Activated CD8-positive, alpha-beta memory T cell treated with anti-CD3 and anti-CD28 coated beads for 36 hours (primary cell): ENCODE measurements at regions not wholly inside any gene's neighbourhood (a gene's known extent, or its start where the extent isn't known, plus 50 kb on each side); places are given as distances from the start of the nearest gene placed in this dataset.

Experiments used
- CTCF ChIA-PET: fragments of 350-600 bp; sonication (Branson Sonifier 250); formaldehyde crosslinking; loops from one replicate; lab custom pipeline; 2021; ENCODE audit warnings: antibody characterized with exemption; lab: Charles Lee
- POLR2A ChIA-PET: fragments of 350-600 bp; sonication (Branson Sonifier 250); formaldehyde crosslinking; loops from one replicate; lab custom pipeline; 2021; ENCODE audit warnings: antibody characterized with exemption; lab: Charles Lee

DNA sequence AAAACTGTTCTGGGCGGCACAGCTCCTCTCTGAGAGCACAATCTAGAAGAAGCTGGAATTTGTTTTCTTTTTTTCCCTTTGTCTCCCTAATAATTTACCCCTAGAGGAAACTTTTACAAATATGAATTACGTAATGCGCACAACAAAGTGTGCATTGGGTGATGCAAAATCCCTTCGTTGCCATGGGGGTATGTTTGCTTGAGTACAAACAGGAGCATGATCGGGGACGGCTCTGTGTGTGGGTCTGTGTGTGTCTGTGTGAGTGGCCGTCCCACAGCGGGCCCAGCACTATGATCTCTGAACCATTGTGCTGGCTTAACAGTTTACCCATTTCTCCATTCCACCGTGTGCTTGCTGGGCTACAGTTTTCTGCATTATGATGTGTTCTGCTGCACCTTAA, 278.2 kb downstream of the CDC5L start:
- CTCF ChIA-PET, result no interaction called here
- POLR2A ChIA-PET, result no interaction called here

DNA sequence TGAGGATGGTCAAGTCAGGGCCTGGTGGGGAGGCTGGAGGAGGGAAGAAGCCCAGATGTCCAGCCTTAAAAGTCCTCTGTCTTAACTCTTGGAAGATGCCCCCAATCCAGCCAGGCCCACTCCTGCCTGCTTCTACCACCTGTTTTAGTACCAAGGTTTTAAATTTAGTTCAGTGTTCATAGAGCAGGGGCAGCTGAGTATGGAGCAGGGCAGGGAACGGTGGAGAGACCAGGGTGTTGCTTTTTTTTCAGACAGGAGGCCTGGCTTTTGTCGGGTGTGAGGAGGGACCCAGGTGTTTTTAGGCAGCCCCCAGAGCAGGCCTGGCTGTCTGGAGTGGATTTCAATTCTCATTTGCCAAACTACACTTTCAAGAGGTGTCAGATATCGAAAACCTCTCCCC, 278.8 kb downstream of the CDC5L start:
- CTCF ChIA-PET, result interaction anchor here (4.7 kb wide), 1 partner anchor 10 kb away, joined by 13 read pairs; no protein-coding TSS in a partner anchor

DNA sequence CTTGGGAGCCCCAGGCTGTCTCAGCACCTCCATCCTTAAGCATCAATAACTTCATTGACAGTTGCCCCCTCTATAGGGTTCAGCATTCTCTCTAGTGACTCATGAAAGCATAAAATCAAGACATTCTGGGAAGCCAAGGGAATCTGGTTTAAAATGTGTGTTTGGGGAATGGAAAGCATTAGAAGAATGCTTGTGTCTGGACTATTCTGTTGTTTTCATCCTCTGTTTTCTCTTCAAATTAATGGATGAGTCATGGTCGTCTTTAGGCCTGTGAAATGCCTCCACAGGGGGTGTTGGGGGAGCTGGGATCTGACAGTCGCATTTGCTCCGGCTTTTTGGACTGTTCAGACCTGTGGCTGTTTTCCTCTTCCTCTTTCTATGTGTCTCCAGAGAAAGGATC, 279.7 kb downstream of the CDC5L start:
- POLR2A ChIA-PET, result no interaction called here

More for the DNA sequence above, 278.8 kb downstream of the CDC5L start:
- POLR2A ChIA-PET, result no interaction called here

DNA sequence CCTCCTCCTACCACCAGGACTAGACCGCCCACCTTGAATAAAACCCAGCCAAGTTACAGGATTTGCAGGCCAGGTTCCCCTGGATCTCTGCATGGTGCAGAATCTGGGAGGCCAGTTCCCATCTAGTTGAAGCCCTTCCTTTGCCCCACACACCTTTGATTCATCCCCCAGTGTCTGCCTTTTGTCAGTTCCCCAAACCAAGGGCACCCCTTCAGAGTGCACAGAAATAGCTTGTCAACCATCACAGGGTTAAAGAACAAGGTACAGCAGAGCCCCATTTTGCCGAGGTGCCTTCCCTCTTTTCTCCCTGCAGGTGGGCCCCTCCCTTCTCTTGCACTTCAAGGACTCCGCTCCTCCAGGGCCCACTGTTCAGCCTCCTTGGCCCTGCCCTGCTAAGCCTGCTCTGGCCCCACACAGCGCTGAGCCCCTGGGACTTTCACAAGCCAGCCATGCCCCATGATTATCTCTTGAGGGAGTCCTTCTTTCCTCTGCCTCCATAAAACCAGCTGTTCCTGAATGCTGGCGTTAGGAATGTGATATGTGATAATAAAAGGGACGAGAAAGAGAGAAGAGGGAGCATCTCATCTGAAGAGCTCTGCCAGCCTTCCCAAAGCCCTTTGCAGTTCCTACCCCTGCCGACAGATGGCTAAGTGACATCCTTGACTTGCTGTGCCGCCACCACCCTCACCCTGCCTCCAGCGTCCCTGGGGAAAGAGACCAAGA, 280.3 kb downstream of the CDC5L start:
- CTCF ChIA-PET, result interaction anchor here (1.4 to 4.7 kb wide), 2 partner anchors 8 to 12 kb away, joined by 3 to 13 read pairs; no protein-coding TSS in a partner anchor
- POLR2A ChIA-PET, result no interaction called here

More for the DNA sequence above, 279.7 kb downstream of the CDC5L start:
- CTCF ChIA-PET, result interaction anchor here (4.7 kb wide), 1 partner anchor 11 kb away, joined by 13 read pairs; no protein-coding TSS in a partner anchor

DNA sequence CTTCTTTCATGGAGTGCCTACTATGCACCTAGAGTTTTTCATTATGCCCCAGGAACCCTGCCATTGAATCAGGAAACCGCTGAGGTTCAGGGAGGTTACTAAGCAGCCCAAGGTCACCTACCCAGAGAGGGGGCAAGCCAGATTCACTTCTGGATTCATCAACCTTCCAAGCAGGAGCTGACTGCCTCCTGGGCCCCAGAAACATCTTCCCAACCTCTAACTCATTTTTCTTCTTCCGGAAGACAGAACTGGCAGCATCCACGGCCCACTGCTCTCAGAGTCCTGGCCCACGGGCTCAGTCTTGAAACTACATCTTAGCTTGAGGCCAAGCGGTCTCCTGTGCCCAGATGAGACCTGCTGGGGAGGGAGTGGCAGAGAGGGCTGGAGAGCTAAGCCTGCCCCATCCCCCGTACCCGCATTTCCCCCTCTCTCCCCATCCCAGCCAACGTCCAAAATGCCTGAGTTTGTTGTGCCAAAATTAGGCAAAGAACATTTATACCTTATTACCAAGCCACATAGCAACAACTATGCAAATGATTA, 281.0 kb downstream of the CDC5L start:
- ChIA-PET POLR2A (no interaction called here), CTCF (interaction anchor here (1.4 to 4.7 kb wide), 2 partner anchors 9 to 13 kb away, joined by 3 to 13 read pairs; no protein-coding TSS in a partner anchor)

DNA sequence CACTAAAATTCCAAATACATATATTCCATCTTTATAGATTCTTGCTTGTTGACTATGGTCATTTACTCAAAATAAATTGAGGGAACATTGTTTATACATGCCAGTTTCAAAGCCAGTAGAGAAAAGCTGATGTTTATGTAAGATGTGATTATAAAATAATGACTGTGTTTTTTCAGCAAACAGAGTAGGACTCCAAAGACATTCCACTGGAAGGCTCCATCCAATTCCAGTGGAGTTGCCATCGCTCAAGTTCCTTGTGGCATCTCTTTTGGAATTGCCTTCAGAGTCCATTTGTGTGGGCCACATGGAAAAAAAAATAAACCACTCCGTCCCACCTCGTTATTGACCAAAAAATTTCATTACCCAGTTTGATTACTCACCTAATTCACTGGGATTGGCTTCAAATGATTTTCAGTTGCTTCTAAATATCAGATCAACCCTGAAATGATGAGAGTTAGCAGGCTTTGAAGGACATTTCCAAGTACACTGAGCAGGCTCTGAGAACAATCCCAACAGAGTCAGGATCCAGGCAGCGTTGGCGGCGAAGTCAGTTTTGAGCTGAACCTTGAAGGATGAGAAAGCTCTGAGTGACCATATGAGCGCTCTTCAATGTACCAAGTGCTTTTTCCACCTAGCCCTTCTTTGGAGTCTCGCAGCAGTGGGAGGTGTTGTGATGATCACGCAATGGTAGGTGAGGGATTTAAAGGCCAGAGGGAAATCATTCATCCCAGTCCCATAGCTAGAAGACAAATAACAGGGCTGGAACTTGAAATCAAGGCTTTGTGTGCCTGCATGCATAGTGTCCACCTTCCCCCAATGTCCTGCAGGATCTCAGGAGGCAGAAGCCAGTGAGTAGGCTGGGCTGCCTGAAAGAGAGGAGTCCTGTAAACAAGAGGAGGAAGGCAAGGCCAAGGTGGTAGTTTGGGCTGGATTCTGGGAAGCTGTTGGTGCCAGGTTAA, 281.7 kb downstream of the CDC5L start:
- ChIA-PET CTCF (interaction anchor here (1.4 to 4.7 kb wide), 2 partner anchors 10 to 13 kb away, joined by 3 to 13 read pairs; no protein-coding TSS in a partner anchor), POLR2A (no interaction called here)

DNA sequence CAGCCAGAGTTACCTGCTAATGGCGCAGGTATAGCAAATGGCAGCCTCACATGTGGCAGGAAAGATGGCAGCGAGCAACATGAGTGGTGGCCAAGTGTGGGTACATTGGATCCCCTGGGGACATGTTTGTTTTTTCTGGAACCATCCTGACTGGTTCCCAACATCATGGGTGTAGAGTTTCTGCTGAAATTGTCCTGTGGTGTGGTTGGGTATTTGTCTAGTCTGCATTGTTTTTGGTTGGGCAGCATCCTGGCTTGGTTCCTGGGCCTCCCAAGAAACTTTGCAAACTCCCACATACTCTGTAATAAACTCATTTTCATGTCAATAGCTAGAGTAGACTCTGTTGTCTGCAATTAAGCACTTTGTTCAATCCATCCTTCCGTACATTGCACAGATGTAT, 282.6 kb downstream of the CDC5L start:
- POLR2A ChIA-PET, result no interaction called here
- CTCF ChIA-PET, result interaction anchor here (4.7 kb wide), 1 partner anchor 14 kb away, joined by 13 read pairs; no protein-coding TSS in a partner anchor

DNA sequence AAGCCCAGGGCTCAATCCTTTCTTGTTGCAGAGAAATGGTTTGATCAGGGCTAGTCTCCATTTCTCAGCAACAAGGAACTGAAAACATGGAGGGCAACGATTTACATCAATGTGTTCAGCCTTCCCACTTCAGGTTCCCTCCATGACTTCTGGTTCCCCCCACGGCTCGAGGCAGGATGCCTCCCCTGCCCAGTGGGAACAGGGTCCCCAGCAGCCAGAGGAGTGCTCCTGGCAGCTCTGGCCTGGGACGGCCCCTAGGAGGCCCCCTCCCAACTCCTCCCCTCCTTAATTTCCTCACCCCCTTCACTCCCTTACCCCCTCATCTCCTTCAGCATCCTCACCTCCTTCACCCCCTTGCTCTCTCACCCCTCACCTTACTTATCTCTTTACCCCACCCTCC, 283.8 kb downstream of the CDC5L start:
- CTCF ChIA-PET, result no interaction called here
- POLR2A ChIA-PET, result no interaction called here

DNA sequence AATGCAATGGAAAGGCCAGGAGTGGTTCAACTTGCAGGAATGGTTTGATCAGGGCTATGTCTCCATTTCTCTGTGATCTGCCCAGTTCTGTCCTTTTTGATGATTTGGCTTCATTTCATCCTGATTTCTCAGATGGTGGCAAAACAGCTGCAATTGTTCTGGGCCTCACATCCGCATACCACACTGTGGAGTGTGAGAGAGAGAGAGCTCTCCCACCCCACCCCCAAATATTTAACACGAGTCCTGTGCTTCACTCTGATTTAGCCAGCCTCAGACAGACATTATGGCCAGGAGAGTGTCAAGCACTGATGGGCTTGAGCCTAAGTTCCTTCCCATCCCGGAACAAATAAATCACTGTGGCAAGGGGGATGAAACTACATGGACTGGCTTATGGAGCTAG, 284.6 kb downstream of the CDC5L start:
- POLR2A ChIA-PET, result no interaction called here
- CTCF ChIA-PET, result interaction anchor here (0.7 kb wide), 1 partner anchor 16 kb away, joined by 3 read pairs; no protein-coding TSS in a partner anchor

DNA sequence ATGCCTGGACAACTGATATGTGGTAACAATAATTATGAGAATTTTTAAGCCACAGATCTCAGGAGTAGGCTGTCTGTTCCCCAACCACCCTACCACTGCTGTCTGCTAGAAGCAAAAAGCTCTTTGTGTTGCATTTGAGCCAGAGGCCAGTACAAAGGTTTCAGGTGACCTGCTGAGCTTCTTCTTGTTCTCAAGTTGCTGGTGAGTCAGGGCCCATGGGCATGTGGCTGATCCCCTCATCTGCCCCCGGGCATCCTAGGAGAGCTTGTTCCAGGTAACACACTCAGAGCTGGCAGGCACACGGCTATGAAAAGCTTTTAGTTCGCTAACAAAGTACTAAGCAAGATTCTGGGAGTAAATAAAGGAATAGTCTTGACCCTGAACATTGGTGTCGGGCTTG, 285.3 kb downstream of the CDC5L start:
- ChIA-PET POLR2A (no interaction called here), CTCF (no interaction called here)

DNA sequence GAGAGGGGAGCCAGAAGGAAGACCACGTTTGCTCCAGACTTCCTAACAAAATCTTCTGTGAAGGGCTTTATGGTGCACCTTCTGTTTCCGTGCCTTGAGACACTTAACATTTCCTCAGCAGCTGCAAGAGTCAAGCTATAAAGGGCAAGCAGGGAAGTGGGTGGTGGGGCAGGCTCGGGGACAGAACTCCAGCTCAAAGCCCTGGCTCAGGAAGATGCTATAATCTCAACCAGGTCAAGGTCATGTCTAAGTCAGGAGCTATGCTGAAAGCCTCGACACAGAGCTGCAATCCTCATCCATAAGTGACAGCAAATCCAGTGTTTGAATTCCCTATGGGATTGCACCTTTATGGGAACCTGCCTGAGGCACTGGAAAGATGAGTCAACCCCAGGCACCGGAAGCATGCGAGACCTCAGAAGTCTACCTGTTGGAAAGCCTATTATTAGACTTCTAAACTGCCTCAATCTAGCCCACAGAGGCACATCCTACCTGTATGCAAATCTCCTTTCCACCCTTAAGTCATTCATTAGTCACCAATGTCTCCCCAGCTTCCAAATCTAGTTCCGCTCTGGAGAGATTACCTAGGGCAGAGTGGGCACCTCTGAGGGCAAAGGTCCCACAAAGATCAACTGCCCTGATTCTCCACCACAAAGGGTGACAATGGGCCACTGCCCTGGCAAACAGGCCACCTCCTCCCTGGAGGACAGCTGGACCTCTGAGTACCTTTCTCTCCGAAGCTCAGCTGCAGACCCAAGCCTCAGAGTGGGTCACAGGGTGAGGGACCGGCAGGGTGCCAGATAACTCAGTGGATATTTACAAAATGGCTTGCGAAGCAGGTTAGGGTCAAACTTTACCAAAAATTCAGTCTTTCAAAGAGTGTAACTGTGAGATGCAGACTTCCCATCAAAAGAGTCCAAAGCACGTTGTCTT, 287.0 kb downstream of the CDC5L start:
- POLR2A ChIA-PET, result no interaction called here
- CTCF ChIA-PET, result no interaction called here

DNA sequence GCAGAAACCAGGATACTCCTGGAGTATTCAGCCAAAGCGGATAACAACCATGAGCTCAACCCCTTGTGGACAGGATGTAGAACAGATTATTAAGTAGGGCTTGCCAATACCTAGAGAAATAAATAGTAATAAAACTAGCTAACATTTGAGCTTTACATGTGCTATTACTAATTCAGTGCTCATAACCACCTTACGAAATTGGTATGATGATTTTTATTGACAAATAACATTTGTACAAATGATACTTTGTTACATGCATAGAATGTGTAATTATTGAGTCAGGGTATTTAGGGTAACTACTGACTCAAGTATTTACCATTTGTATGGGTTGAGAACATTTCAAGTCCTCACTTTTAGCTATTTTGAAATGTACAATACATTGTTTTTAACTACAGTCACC, 287.9 kb downstream of the CDC5L start:
- ChIA-PET CTCF (no interaction called here), POLR2A (no interaction called here)

DNA sequence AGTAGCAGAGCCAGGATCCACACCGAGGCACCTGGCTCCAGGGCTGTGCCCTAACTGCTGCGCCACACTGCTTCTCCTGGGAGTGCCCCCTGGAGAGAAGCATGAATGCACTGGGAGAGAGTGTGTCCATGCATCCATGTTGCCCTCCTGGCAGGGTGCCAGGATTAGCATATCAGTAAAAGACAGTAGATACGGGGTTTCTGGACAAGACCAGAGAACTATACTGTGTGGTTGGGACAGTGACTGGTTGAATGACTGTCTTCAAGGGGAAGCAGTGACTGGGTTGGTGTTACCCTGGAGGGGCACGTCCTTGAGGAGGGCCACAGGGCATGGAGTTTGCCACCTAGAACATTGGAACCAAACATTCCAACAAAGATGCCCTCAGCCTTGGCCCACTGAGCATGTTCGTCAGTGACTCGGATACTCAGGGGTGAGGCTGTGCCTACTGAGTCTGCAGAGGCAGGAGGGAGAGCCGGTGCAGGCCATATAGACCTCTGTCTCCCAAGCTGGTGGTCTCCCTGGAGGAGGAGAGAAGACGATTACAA, 288.8 kb downstream of the CDC5L start:
- ChIA-PET CTCF (no interaction called here), POLR2A (no interaction called here)

DNA sequence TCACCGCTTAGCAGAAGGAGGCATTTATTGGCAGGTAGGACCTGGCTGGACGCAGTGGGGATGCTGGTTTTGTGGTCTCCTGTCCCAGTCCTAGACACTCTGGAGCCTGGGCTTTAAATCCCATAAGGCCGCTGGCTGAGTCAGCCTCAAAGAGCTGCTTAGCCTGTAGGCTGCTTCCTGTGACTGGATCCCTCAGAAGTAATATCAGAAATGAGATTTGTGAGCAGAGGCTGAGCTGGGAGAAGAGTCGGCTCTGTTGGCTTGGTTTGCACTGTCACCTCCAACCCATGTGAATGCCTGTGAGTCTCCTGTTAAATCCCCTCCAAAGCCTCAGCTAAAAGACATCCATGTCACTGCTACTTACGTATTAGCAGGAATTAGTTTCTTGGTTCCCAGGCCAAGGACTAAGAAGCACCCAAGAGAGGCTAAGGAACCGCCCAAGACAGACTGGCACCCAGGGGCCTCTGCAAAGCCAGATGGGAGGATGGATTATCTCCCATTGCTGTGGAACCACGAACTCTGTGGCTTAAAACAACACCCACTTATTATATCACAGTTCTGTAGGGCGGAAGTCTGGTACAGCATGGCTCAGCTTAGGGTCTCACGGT, 289.4 kb downstream of the CDC5L start:
- POLR2A ChIA-PET, result no interaction called here

DNA sequence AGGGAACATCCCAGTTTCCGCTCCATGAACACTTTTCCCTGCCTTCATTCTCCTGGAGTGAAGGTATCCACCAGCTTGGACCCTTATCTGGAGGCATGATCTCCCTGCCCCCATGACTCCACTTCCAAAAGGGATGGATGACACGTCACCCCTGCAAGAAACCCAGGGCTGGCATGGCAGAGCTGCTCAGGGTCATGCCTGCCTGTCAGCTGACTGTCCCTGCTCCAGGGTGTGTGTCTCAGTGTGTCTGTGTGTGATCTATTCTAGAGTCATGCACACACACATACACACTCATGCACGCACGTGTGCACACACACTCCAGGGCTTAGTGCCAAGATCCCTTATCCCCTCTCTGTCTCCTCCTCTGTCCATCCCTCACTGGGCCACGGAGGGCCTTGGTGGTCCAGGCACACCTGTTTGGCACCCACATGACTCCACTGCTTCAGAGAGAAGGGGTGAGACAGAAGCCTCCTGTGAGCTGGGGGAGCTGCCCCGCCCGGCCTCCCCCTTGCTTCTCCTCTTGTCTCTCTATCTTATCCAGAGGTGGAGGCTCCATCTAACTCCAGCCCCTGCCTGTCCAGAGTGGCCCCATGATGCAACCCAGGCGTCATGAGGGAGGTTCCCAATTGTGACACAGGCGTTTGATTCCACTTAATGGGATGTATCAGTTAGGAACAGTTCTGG, 290.9 kb downstream of the CDC5L start:
- ChIA-PET POLR2A (no interaction called here), CTCF (no interaction called here)

More for the DNA sequence above, 289.4 kb downstream of the CDC5L start:
- CTCF ChIA-PET, result no interaction called here

DNA sequence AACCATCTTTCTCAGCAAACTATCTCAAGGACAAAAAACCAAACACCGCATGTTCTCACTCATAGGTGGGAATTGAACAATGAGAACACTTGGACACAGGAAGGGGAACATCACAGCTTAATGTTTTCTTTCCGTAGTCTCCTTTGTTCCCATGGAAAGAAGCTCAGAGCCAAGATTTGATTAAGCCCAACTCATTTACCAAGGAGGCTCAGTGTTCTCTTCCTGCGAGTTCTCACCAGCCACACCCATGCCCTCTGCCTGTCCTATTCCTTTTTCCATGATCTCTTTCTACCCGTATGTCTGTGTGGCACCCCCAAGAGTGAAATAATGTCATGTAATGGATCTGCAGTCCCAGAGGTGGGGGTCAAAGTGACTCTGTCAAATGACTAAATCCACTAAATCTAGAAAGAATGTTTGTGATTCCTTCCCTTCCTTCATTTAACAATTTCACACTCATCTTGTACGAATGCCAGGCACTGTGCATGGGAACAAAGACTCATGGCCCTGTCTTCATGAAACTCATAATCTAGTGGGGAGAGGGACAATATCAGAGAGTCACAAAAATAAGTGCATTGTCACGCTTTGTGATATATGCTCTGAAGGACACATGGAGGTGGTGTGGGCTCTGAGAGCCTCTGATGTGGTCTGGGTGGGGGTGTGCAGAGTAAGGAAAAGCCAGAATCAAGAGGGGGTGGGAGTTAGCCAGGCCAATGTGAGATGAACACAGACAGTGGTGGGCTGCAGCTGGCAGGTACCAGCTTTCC, 292.1 kb downstream of the CDC5L start:
- CTCF ChIA-PET, result no interaction called here
- POLR2A ChIA-PET, result no interaction called here

DNA sequence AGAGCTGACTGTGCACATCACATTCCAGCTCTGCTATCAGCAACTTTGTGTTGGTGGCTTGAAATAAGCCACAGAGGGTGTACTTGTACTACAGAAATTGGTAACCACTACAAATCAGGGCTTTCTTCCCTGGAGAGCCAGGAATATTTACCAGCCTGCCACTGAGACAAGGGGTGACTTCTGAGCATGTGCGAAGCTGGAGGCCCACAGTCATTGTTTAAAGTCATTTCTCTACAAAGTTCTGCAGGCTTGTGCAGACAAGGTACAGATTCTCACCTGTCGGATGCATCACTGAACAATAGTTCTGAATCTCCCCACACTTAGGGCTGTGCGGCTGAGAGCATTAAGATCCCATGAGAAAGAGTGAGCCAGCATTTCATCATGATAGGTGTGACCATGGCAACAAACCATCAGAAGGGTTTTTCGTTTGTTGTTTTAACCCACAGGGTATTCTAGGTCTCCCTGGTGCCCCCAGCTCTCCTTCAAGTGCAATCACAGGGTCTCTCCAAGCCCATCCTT, 292.8 kb downstream of the CDC5L start:
- CTCF ChIA-PET, result no interaction called here
- POLR2A ChIA-PET, result no interaction called here
